Glutamatergic neuron (in vitro differentiated cells): ENCODE measurements at regions not wholly inside any gene's neighbourhood (a gene's known extent, or its start where the extent isn't known, plus 50 kb on each side); places are given as distances from the start of the nearest gene placed in this dataset.
"Not testable (repeated sequence)": the region's sequence is repeated elsewhere in the genome, so short reads cannot be mapped to it uniquely, and the experiment has no call there.

ENCODE experiments used
- DNase-seq: peaks from one replicate; pipeline ENCODE4 v3.0.0; 2022
- H3K27ac Mint-ChIP-seq: one replicate; pipeline ENCODE4 v1.8.0; 2020; ENCODE audit warnings: mild to moderate bottlenecking, mixed read lengths, inconsistent platforms; ENCODE audit not compliant: unreplicated experiment
- H3K27me3 Mint-ChIP-seq: one replicate; pipeline ENCODE4 v1.8.0; 2020; ENCODE audit warnings: mild to moderate bottlenecking, moderate library complexity, mixed read lengths, inconsistent platforms; ENCODE audit not compliant: unreplicated experiment
- H3K36me3 Mint-ChIP-seq: one replicate; pipeline ENCODE4 v1.8.0; 2020; ENCODE audit warnings: mild to moderate bottlenecking, mixed read lengths, inconsistent platforms; ENCODE audit not compliant: unreplicated experiment
- H3K4me1 Mint-ChIP-seq: one replicate; pipeline ENCODE4 v1.8.0; 2020; ENCODE audit warnings: mild to moderate bottlenecking, low read depth, mixed read lengths, inconsistent platforms; ENCODE audit not compliant: unreplicated experiment
- H3K4me3 Mint-ChIP-seq: one replicate; pipeline ENCODE4 v1.8.0; 2020; ENCODE audit warnings: mild to moderate bottlenecking, mixed read lengths, inconsistent platforms; ENCODE audit not compliant: unreplicated experiment
- H3K9me3 Mint-ChIP-seq: one replicate; pipeline ENCODE4 v1.8.0; 2020; ENCODE audit warnings: mild to moderate bottlenecking, moderate library complexity, mixed read lengths, inconsistent platforms; ENCODE audit not compliant: unreplicated experiment
- TF ChIP-seq, protein P1 (sequence below): fragments of 200-600 bp; sonication (generic); IDR thresholded peaks from one replicate; pipeline ENCODE4 v1.5.0; 2021; ENCODE audit not compliant: partially characterized antibody, unreplicated experiment

DNA sequence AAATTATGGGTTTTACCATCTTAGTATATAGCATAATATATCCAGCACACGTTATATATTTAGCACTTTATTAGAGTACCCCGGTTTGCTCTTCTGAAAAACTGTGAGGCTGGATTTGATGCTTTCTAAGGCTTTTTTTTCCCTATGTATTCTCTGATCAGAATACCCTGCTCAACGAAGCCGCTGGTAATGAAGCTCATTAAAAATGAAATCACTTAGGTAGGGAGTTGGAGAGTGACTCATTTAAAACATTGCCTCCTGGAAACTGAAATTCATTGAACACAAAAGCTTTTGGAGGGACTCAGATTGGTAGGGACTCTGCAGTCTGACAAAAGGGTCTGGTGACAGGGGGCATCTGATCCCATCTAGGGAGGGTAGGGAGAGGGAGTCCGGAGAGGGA lies 365.4 kb upstream of the MEX3C start:
- no peak for DNase-seq
- Mint-ChIP-seq H3K27me3 (no peaks in the 10 kb centered on the region), H3K27ac (no peak overlapping the region), H3K36me3 (no peaks in the 10 kb centered on the region), H3K4me3 (no peak overlapping the region), H3K4me1 (no peaks in the 10 kb centered on the region), H3K9me3 (no peaks in the 10 kb centered on the region)
- TF ChIP-seq, protein P1, sequence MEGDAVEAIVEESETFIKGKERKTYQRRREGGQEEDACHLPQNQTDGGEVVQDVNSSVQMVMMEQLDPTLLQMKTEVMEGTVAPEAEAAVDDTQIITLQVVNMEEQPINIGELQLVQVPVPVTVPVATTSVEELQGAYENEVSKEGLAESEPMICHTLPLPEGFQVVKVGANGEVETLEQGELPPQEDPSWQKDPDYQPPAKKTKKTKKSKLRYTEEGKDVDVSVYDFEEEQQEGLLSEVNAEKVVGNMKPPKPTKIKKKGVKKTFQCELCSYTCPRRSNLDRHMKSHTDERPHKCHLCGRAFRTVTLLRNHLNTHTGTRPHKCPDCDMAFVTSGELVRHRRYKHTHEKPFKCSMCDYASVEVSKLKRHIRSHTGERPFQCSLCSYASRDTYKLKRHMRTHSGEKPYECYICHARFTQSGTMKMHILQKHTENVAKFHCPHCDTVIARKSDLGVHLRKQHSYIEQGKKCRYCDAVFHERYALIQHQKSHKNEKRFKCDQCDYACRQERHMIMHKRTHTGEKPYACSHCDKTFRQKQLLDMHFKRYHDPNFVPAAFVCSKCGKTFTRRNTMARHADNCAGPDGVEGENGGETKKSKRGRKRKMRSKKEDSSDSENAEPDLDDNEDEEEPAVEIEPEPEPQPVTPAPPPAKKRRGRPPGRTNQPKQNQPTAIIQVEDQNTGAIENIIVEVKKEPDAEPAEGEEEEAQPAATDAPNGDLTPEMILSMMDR: no peak

DNA sequence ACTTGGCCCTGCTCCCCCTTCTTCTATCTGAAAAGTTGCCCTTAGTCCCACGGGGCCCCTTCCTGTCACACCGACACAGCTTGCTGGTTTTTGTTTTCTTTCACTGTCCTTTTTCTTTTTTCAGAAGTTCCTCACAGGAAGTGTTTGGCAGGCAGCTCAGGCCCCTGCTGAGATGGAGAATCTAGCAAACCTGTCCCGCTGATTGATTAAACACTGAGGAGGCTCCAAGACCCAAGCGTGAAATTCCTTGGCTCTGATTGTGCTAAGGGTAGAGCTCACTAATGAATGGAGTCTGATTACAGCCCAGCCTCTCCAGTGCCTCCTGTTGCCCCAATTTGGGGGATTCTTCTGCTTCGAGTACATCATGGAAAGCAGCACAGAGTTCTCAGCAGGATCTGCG lies 365.9 kb upstream of the MEX3C start:
- no peak overlapping the region for H3K27ac Mint-ChIP-seq
- no peaks in the 10 kb centered on the region for H3K9me3 Mint-ChIP-seq
- H3K36me3 Mint-ChIP-seq: no peaks in the 10 kb centered on the region
- DNase-seq: no peak
- H3K27me3 Mint-ChIP-seq: no peaks in the 10 kb centered on the region
- TF ChIP-seq, protein P1: no peak
- H3K4me3 Mint-ChIP-seq: no peak overlapping the region
- H3K4me1 Mint-ChIP-seq: no peaks in the 10 kb centered on the region

DNA sequence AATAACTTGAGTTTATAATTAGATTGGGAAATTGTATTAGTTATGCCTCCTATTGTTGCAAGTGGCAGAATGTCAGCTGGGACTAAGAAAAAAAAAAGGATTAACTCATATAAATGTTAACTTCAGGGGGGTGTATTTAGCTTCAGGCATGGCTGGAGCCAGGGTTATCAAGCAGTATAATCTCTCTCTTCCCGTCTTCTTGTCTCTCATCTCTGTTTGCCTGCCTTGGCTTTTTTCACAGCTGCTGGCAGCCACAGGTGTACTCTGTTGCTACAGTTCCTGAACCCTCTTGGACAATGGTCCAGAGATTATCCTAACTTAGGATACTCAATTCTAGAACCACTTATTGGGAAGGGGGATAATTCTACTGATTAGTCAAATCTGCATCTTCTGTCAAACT lies 370.7 kb upstream of the MEX3C start:
- TF ChIP-seq, protein P1: no peak
- Mint-ChIP-seq H3K9me3 (no peaks in the 10 kb centered on the region), H3K4me3 (no peak overlapping the region), H3K27me3 (no peaks in the 10 kb centered on the region), H3K36me3 (no peaks in the 10 kb centered on the region), H3K4me1 (no peaks in the 10 kb centered on the region), H3K27ac (no peak overlapping the region)
- DNase-seq: no peak

DNA sequence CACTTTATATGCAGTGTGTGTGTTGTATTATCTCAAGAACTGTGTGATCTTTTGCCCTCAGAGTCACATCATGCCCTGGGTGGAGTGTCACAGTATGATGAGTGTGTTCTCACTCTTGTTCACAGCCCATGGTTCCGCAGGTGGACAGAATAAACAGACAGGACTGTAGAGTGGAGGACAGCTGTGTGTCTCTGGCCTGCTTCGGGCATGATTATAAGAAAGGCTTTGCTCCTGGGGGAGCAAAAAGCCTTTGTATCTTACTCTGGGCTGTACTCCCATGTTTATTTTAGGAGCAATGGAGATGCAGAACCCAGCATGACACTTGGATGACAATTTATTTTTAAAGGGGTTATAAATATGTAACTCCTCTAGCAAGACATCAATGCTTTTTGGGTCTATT lies 371.7 kb upstream of the MEX3C start:
- H3K27me3 Mint-ChIP-seq: peaks cover 2% of the 10 kb centered on the region
- H3K4me3 Mint-ChIP-seq: no peak overlapping the region
- H3K27ac Mint-ChIP-seq: no peak overlapping the region
- H3K4me1 Mint-ChIP-seq: no peaks in the 10 kb centered on the region
- DNase-seq: no peak
- no peaks in the 10 kb centered on the region for H3K36me3 Mint-ChIP-seq
- TF ChIP-seq, protein P1: no peak
- no peaks in the 10 kb centered on the region for H3K9me3 Mint-ChIP-seq

DNA sequence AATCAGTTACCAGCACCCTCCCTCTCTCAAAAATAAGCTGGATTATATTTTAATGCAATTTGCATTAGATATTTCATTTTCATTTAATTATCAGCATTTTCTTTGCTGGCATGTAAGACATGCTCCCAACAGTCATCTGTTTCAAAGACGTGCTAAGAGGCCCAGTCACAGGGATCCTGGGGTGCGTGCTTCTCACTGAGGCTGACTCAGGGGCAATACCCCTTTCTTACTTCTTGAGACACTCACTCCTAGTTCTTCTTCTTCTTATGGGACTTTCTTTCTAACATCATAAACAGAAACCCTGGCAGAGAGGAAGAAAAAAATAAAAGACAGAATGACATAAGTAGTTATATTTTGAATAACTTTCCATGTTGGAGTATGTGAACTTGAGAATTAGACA lies 372.1 kb upstream of the MEX3C start:
- Mint-ChIP-seq H3K27ac (no peak overlapping the region), H3K9me3 (no peaks in the 10 kb centered on the region), H3K4me3 (no peak overlapping the region), H3K36me3 (no peaks in the 10 kb centered on the region), H3K27me3 (peaks cover 3% of the 10 kb centered on the region), H3K4me1 (no peaks in the 10 kb centered on the region)
- TF ChIP-seq, protein P1: no peak
- no peak for DNase-seq

DNA sequence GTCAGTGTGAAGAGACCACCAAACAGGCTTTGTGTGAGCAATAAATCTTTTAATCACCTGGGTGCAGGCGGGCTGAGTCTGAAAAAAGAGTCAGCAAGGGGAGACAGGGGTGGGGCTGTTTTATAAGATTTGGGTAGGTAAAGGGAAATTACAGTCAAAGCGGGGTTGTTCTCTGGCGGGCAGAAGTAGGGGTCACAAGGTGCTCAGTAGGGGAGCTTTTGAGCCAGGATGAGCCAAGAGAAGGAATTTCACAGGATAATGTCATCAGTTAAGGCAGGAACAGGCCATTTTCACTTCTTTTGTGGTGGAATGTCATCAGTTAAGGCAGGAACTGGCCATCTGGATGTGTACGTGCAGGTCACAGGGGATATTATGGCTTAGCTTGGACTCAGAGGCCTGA lies 372.6 kb upstream of the MEX3C start:
- not testable (repeated sequence) for H3K27me3 Mint-ChIP-seq, H3K36me3 Mint-ChIP-seq, H3K9me3 Mint-ChIP-seq, DNase-seq, H3K27ac Mint-ChIP-seq, H3K4me3 Mint-ChIP-seq, H3K4me1 Mint-ChIP-seq

DNA sequence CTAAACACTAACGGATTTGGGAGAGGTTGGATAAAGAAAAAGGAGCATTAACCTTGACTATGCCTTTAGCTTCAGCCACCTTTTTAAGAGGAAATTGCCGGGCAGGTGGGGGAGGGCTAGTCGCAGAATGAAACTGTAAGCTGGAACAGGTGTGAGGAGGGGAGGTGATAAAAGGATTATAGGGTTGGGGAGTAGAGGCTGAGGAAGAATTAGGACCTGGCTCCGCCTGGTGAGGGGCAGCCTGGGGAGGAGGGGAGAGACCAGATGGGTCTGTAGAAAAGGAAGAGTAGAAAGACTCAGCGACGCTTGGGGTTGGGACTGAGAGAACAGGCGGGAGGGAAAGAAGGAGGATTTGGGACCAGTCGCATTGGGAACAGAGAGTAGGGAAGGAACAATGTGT lies 376.4 kb upstream of the MEX3C start:
- H3K9me3 Mint-ChIP-seq, H3K36me3 Mint-ChIP-seq, H3K27ac Mint-ChIP-seq, H3K27me3 Mint-ChIP-seq, DNase-seq, H3K4me3 Mint-ChIP-seq, H3K4me1 Mint-ChIP-seq: not testable (repeated sequence)
